Parathyroid adenoma (tissue), 2 donors: ENCODE measurements at regions not wholly inside any gene's neighbourhood (a gene's known extent, or its start where the extent isn't known, plus 50 kb on each side); places are given as distances from the start of the nearest gene placed in this dataset.

Source experiments
- H2AFZ ChIP-seq: fragments of 300-600 bp; sonication (generic); one replicate; pipeline ENCODE4 v1.7.0; 2017; ENCODE audit warnings: antibody characterized with exemption, mild to moderate bottlenecking
- H3K27ac ChIP-seq: fragments of 300-600 bp; sonication (generic); one replicate; pipeline ENCODE4 v1.7.0; 2017
- H3K27me3 ChIP-seq: fragments of 300-600 bp; sonication (generic); one replicate; pipeline ENCODE4 v1.7.0; 2017; ENCODE audit warnings: low read length; ENCODE audit not compliant: control insufficient read depth, insufficient read depth
- H3K36me3 ChIP-seq: fragments of 300-600 bp; sonication (generic); one replicate; pipeline ENCODE4 v1.7.0; 2017; ENCODE audit warnings: low read length; ENCODE audit not compliant: control insufficient read depth, insufficient read depth
- H3K4me1 ChIP-seq: fragments of 300-600 bp; sonication (generic); one replicate; pipeline ENCODE4 v1.7.0; 2017; ENCODE audit warnings: control low read depth
- H3K4me2 ChIP-seq: fragments of 300-600 bp; sonication (generic); one replicate; pipeline ENCODE4 v1.7.0; 2017; ENCODE audit warnings: low read length
- H3K4me3 ChIP-seq: fragments of 300-600 bp; sonication (generic); one replicate; pipeline ENCODE4 v1.7.0; 2017; ENCODE audit warnings: low read depth, low read length
- H3K79me2 ChIP-seq: fragments of 300-600 bp; sonication (generic); one replicate; pipeline ENCODE4 v1.7.0; 2017; ENCODE audit warnings: control low read depth
- H3K9ac ChIP-seq: fragments of 300-600 bp; sonication (generic); one replicate; pipeline ENCODE4 v1.7.0; 2017; ENCODE audit warnings: mild to moderate bottlenecking
- H3K9me3 ChIP-seq: fragments of 300-600 bp; sonication (generic); one replicate; pipeline ENCODE4 v1.7.0; 2017; ENCODE audit warnings: low read length; ENCODE audit not compliant: control insufficient read depth
- CTCF ChIP-seq: fragments of 300-600 bp; sonication (generic); IDR thresholded peaks from one replicate; pipeline ENCODE4 v1.7.0; 2017; ENCODE audit warnings: antibody characterized with exemption, mild to moderate bottlenecking
- donor health status: primary hyperparathyroidism.

GRCh38 chr19:28387507-28387906 lies 825.4 kb downstream of the UQCRFS1 start:
- H3K4me3 ChIP-seq: no peak overlapping the region
- no peak overlapping the region for H2AFZ ChIP-seq
- TF ChIP-seq CTCF: no peak
- H3K27ac ChIP-seq: no peak overlapping the region
- H3K4me2 ChIP-seq: no peak overlapping the region
- H3K79me2 ChIP-seq: no peaks in the 10 kb centered on the region
- no peaks in the 10 kb centered on the region for H3K4me1 ChIP-seq
- no peaks in the 10 kb centered on the region for H3K9me3 ChIP-seq
- H3K36me3 ChIP-seq: no peaks in the 10 kb centered on the region
- H3K27me3 ChIP-seq: no peaks in the 10 kb centered on the region
- H3K9ac ChIP-seq: no peak overlapping the region

- H3K36me3 ChIP-seq: no peaks in the 10 kb centered on the region
- no peak overlapping the region for H3K9ac ChIP-seq
- no peak overlapping the region for H3K4me3 ChIP-seq
- no peaks in the 10 kb centered on the region for H3K9me3 ChIP-seq
- no peaks in the 10 kb centered on the region for H3K27me3 ChIP-seq
- TF ChIP-seq CTCF: no peak
- no peaks in the 10 kb centered on the region for H3K79me2 ChIP-seq
- no peak overlapping the region for H3K27ac ChIP-seq
- H2AFZ ChIP-seq: no peak overlapping the region
- H3K4me2 ChIP-seq: no peak overlapping the region
- no peaks in the 10 kb centered on the region for H3K4me1 ChIP-seq
Measured at GRCh38 chr19:28386470-28386869, 826.5 kb downstream of the UQCRFS1 start.

GRCh38 chr19:28386066-28386465 lies 826.9 kb downstream of the UQCRFS1 start:
- Histone ChIP-seq H3K79me2 (no peaks in the 10 kb centered on the region), H3K27ac (no peak overlapping the region), H3K27me3 (no peaks in the 10 kb centered on the region), H3K4me2 (no peak overlapping the region), H3K4me3 (no peak overlapping the region), H3K4me1 (no peaks in the 10 kb centered on the region), H3K9me3 (no peaks in the 10 kb centered on the region), H3K9ac (no peak overlapping the region), H2AFZ (no peak overlapping the region), H3K36me3 (no peaks in the 10 kb centered on the region)
- TF ChIP-seq CTCF: no peak

- no peaks in the 10 kb centered on the region for H3K27me3 ChIP-seq
- no peaks in the 10 kb centered on the region for H3K79me2 ChIP-seq
- no peak overlapping the region for H3K4me2 ChIP-seq
- H2AFZ ChIP-seq: no peak overlapping the region
- no peak for TF ChIP-seq CTCF
- no peaks in the 10 kb centered on the region for H3K36me3 ChIP-seq
- no peak overlapping the region for H3K4me3 ChIP-seq
- H3K4me1 ChIP-seq: no peaks in the 10 kb centered on the region
- no peaks in the 10 kb centered on the region for H3K9me3 ChIP-seq
- no peak overlapping the region for H3K27ac ChIP-seq
- H3K9ac ChIP-seq: no peak overlapping the region
Measured at GRCh38 chr19:28377077-28377476, 835.9 kb downstream of the UQCRFS1 start.

- no peak overlapping the region for H3K9ac ChIP-seq
- no peaks in the 10 kb centered on the region for H3K79me2 ChIP-seq
- no peaks in the 10 kb centered on the region for H3K27me3 ChIP-seq
- no peaks in the 10 kb centered on the region for H3K9me3 ChIP-seq
- TF ChIP-seq CTCF: no peak
- no peaks in the 10 kb centered on the region for H3K4me1 ChIP-seq
- H2AFZ ChIP-seq: no peak overlapping the region
- H3K27ac ChIP-seq: no peak overlapping the region
- H3K36me3 ChIP-seq: no peaks in the 10 kb centered on the region
- H3K4me2 ChIP-seq: no peak overlapping the region
- no peak overlapping the region for H3K4me3 ChIP-seq
Measured at GRCh38 chr19:28374971-28375370, 838.0 kb downstream of the UQCRFS1 start.
